ENCODE measurements at regions not wholly inside any gene's neighbourhood (a gene's known extent, or its start where the extent isn't known, plus 50 kb on each side); places are given as distances from the start of the nearest gene placed in this dataset.

- DNase-seq: no peak
Measured at GRCh38 chr1:70847013-70847412, 200.6 kb downstream of the PTGER3 start.

GRCh38 chr1:70855203-70855602 is 192.4 kb downstream of the PTGER3 start:
- Histone ChIP-seq H3K27ac (no peak overlapping the region), H3K36me3 (no peaks in the 10 kb centered on the region), H3K4me3 (ENCODE audit: low read depth, low read length) (no peak overlapping the region), H3K9me3 (ENCODE audit: severe bottlenecking) (no peaks in the 10 kb centered on the region), H3K27me3 (ENCODE audit: insufficient read depth, low read depth, severe bottlenecking) (no peaks in the 10 kb centered on the region)
- TF ChIP-seq CTCF (IDR thresholded peaks at IDR 0.05; ENCODE audit: low read depth, low read length): no peak
- DNase-seq: no peak

More at GRCh38 chr1:70847013-70847412, 200.6 kb downstream of the PTGER3 start:
- no peak for TF ChIP-seq CTCF (IDR thresholded peaks at IDR 0.05; ENCODE audit: low read depth, low read length)
- no peak overlapping the region for H3K4me3 ChIP-seq (ENCODE audit: low read depth, low read length)
- H3K27me3 ChIP-seq (ENCODE audit: insufficient read depth, low read depth, severe bottlenecking): no peaks in the 10 kb centered on the region
- H3K36me3 ChIP-seq: no peaks in the 10 kb centered on the region
- no peak overlapping the region for H3K27ac ChIP-seq
- no peaks in the 10 kb centered on the region for H3K9me3 ChIP-seq (ENCODE audit: severe bottlenecking)

- Histone ChIP-seq H3K4me3 (ENCODE audit: low read depth, low read length) (no peak overlapping the region), H3K9me3 (ENCODE audit: severe bottlenecking) (no peaks in the 10 kb centered on the region), H3K27ac (no peak overlapping the region), H3K27me3 (ENCODE audit: insufficient read depth, low read depth, severe bottlenecking) (no peaks in the 10 kb centered on the region), H3K36me3 (no peaks in the 10 kb centered on the region)
- no peak for DNase-seq
- TF ChIP-seq CTCF (IDR thresholded peaks at IDR 0.05; ENCODE audit: low read depth, low read length): no peak
Measured at GRCh38 chr1:70856201-70856600, 191.4 kb downstream of the PTGER3 start.

GRCh38 chr1:70863239-70863638 is 184.4 kb downstream of the PTGER3 start:
- no peak for DNase-seq
- Histone ChIP-seq H3K27ac (no peak overlapping the region), H3K4me3 (ENCODE audit: low read depth, low read length) (no peak overlapping the region), H3K36me3 (no peaks in the 10 kb centered on the region), H3K27me3 (ENCODE audit: insufficient read depth, low read depth, severe bottlenecking) (no peaks in the 10 kb centered on the region), H3K9me3 (ENCODE audit: severe bottlenecking) (no peaks in the 10 kb centered on the region)
- no peak for TF ChIP-seq CTCF (IDR thresholded peaks at IDR 0.05; ENCODE audit: low read depth, low read length)

GRCh38 chr1:70864302-70864701 is 183.3 kb downstream of the PTGER3 start:
- DNase-seq: no peak
- no peaks in the 10 kb centered on the region for H3K9me3 ChIP-seq (ENCODE audit: severe bottlenecking)
- no peak overlapping the region for H3K27ac ChIP-seq
- H3K4me3 ChIP-seq (ENCODE audit: low read depth, low read length): no peak overlapping the region
- no peaks in the 10 kb centered on the region for H3K36me3 ChIP-seq
- TF ChIP-seq CTCF (IDR thresholded peaks at IDR 0.05; ENCODE audit: low read depth, low read length): no peak
- H3K27me3 ChIP-seq (ENCODE audit: insufficient read depth, low read depth, severe bottlenecking): no peaks in the 10 kb centered on the region

GRCh38 chr1:70866542-70867264 is 180.9 kb downstream of the PTGER3 start:
- no peaks in the 10 kb centered on the region for H3K9me3 ChIP-seq (ENCODE audit: severe bottlenecking)
- no peak overlapping the region for H3K27ac ChIP-seq
- no peaks in the 10 kb centered on the region for H3K27me3 ChIP-seq (ENCODE audit: insufficient read depth, low read depth, severe bottlenecking)
- H3K4me3 ChIP-seq (ENCODE audit: low read depth, low read length): no peak overlapping the region
- no peak for DNase-seq
- no peaks in the 10 kb centered on the region for H3K36me3 ChIP-seq
- 0 out of 2 replicates have a peak, but pooled peaks have one; percentile 23 for TF ChIP-seq CTCF (IDR thresholded peaks at IDR 0.05; ENCODE audit: low read depth, low read length)
